HEK293T (cell line): ENCODE measurements at regions not wholly inside any gene's neighbourhood (a gene's known extent, or its start where the extent isn't known, plus 50 kb on each side); places are given as distances from the start of the nearest gene placed in this dataset.
"Not testable (repeated sequence)": the region's sequence is repeated elsewhere in the genome, so short reads cannot be mapped to it uniquely, and the experiment has no call there.

Source experiments
- CTCF ChIA-PET: fragments of 350-600 bp; formaldehyde crosslinking; extraction: SDS; loops from one replicate; lab custom pipeline; 2021; ENCODE audit warnings: antibody characterized with exemption, inconsistent platforms; lab: Yijun Ruan, JAX
- POLR2A ChIA-PET: fragments of 350-600 bp; formaldehyde crosslinking; extraction: SDS; loops from one replicate; lab custom pipeline; 2020; ENCODE audit warnings: antibody characterized with exemption, inconsistent platforms; lab: Yijun Ruan, JAX
- DNase-seq: peaks from one replicate; pipeline ENCODE4 v3.0.0; 2012; ENCODE audit warnings: mixed read lengths; ENCODE audit errors: extremely low spot score
- ARNT ChIP-seq: fragments of 450-650 bp; IDR thresholded peaks from 2 replicates; pipeline ENCODE4 v1.6.1; 2017; ENCODE audit warnings: mild to moderate bottlenecking
- BHLHE40 ChIP-seq: fragments of 450-650 bp; IDR thresholded peaks from 2 replicates; pipeline ENCODE4 v1.6.1; 2016; ENCODE audit warnings: mild to moderate bottlenecking, moderate library complexity, borderline replicate concordance
- CTBP1 ChIP-seq: fragments of 450-650 bp; IDR thresholded peaks from 2 replicates; pipeline ENCODE4 v1.6.1; 2016; ENCODE audit warnings: borderline replicate concordance
- ELF4 ChIP-seq: fragments of 450-650 bp; IDR thresholded peaks from 2 replicates; pipeline ENCODE4 v1.6.1; 2017; ENCODE audit warnings: antibody characterized with exemption
- FOXA1 ChIP-seq: fragments of 450-650 bp; IDR thresholded peaks from 2 replicates; pipeline ENCODE4 v1.6.1; 2016; ENCODE audit warnings: mild to moderate bottlenecking
- FOXK2 ChIP-seq: fragments of 450-650 bp; IDR thresholded peaks from 2 replicates; pipeline ENCODE4 v1.6.1; 2016; ENCODE audit warnings: mild to moderate bottlenecking
- FOXM1 ChIP-seq: fragments of 450-650 bp; IDR thresholded peaks from 2 replicates; pipeline ENCODE4 v1.6.1; 2017; ENCODE audit warnings: mild to moderate bottlenecking, borderline replicate concordance
- HDGF ChIP-seq: fragments of 450-650 bp; IDR thresholded peaks from 2 replicates; pipeline ENCODE4 v1.6.1; 2017; ENCODE audit warnings: antibody characterized with exemption, borderline replicate concordance
- L3MBTL2 ChIP-seq: fragments of 450-650 bp; conservative IDR thresholded peaks from 2 replicates; pipeline ENCODE4 v1.6.1; 2016; ENCODE audit warnings: mild to moderate bottlenecking
- LEF1 ChIP-seq: fragments of 450-650 bp; IDR thresholded peaks from 2 replicates; pipeline ENCODE4 v1.6.1; 2017; ENCODE audit warnings: mild to moderate bottlenecking, borderline replicate concordance
- NFRKB ChIP-seq: fragments of 450-650 bp; IDR thresholded peaks from 2 replicates; pipeline ENCODE4 v1.6.1; 2016; ENCODE audit warnings: mild to moderate bottlenecking, moderate library complexity
- SP1 ChIP-seq: fragments of 450-650 bp; IDR thresholded peaks from 2 replicates; pipeline ENCODE4 v1.6.1; 2017
- SUZ12 ChIP-seq: fragments of 450-650 bp; IDR thresholded peaks from 2 replicates; pipeline ENCODE4 v1.6.1; 2016; ENCODE audit warnings: mild to moderate bottlenecking
- TARDBP ChIP-seq: fragments of 450-650 bp; IDR thresholded peaks from 2 replicates; pipeline ENCODE4 v1.6.1; 2016
- ZNF384 ChIP-seq: fragments of 450-650 bp; IDR thresholded peaks from 2 replicates; pipeline ENCODE4 v1.6.1; 2016
- TF ChIP-seq, protein P1 (sequence below): fragments of 450-650 bp; IDR thresholded peaks from 2 replicates; pipeline ENCODE4 v1.6.1; 2016

DNA sequence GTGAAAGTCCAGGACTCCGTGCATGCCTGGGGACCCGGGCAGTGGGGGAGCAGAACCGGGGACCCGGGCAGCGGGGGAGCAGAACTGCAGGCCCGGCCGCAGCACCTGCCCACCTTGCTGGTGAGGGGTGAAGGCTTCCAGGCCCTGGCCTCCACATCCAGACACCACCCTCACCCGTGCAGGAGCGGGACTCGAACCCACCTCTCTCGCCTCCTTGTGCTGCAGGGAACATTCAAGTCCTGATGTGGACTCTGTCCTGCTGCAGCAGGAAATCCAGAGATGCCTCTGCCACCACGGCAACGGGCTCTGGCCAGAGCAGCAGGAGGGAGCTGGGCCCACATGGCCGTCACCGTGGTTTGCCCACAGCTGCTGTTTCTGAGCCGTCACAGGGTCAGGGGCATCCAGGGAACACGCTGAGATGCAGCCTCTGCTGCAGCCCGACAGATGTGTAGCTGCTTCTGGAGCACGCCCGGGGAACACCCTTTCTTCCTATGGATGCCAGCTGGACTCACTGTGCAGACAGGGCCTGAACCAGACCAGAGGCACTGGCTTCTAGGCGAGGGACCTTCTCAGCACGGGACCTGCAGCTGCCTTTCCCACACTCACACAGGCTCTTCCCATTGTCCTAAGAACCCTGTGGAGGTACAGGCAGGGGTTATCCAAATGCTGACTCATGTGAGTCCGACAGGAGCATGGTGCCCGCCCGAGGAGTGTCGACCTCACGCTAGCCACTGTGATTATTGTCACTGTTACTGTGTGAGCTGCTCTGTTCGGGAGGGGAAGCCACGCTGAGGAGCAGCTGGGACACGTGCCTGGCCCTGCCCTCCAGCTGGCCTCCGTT is 89.2 kb upstream of the CTDP1 start:
- no peak for DNase-seq
- TF ChIP-seq ZNF384 (no peak), ARNT (no peak), NFRKB (no peak), CTBP1 (no peak), L3MBTL2 (no peak)
- POLR2A ChIA-PET: no interaction called here
- CTCF ChIA-PET: no interaction called here

DNA sequence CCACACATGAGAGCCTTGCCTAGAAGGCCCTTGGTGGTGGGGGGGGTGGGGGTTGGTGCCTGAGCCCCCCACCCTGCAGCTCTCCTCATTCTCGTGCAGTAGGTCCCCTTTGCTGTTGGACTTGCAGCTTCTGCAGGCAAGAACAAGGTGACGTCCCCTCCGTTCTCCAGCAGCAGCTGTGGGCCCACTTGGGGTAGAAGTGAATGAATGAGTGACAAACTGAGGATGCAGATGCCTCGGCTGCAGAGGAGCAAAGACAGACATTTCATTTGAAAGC is 88.6 kb upstream of the CTDP1 start:
- TF ChIP-seq LEF1 (no peak), ZNF384 (no peak), TARDBP (no peak), FOXM1 (no peak), CTBP1 (no peak), NFRKB (no peak), FOXA1 (no peak), HDGF (no peak), FOXK2 (no peak), SUZ12 (no peak), ELF4 (no peak), L3MBTL2 (no peak), SP1 (no peak), BHLHE40 (no peak), ARNT (no peak)
- TF ChIP-seq, protein P1, sequence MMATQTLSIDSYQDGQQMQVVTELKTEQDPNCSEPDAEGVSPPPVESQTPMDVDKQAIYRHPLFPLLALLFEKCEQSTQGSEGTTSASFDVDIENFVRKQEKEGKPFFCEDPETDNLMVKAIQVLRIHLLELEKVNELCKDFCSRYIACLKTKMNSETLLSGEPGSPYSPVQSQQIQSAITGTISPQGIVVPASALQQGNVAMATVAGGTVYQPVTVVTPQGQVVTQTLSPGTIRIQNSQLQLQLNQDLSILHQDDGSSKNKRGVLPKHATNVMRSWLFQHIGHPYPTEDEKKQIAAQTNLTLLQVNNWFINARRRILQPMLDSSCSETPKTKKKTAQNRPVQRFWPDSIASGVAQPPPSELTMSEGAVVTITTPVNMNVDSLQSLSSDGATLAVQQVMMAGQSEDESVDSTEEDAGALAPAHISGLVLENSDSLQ: no peak
- POLR2A ChIA-PET: no interaction called here
- CTCF ChIA-PET: no interaction called here
- no peak for DNase-seq

DNA sequence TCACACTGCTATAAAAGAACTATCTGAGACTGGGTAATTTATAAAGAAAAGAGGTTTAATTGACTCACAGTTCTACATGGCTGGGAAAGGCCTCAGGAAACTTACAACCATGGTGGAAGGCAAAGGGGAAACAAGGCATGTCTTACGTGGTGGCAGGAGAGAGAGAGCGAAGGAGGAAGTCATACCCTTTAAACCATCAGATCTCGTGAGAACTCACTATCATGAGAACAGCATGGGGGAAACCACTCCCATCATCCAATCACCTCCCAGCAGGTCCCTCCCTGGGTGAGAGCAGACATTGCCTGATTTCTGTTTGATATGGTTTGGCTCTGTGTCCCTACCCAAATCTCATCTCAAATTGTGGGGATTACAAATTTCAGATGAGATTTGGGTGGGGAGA is 86.9 kb upstream of the CTDP1 start:
- POLR2A ChIA-PET, CTCF ChIA-PET, DNase-seq: not testable (repeated sequence)

DNA sequence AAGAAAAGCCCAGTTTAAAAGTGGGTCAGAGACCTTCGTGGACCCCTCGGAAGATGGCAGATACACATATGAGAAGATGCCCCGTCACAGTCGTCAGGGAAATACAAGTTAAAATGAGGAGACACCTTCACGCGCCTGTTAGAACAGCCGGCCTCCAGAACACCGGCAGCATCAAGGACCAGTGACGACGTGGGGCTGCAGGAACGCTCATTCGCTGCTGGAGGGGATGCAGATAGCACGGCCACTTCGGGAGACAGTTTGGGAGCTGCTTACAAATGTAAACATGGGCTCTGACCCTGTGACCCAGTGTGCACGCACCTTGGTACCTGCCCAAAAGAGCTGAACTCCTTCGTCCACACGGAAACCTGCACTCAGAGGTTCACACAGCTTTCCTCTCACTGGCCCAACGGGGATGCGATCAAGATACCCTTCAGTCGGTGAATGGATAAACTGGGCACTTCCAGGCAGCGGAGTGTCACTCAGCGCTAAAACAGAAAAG is 83.7 kb upstream of the CTDP1 start:
- CTCF ChIA-PET: no interaction called here
- no peak for DNase-seq
- TF ChIP-seq FOXK2 (no peak), HDGF (no peak), BHLHE40 (no peak), NFRKB (no peak), FOXA1 (no peak), ELF4 (no peak), LEF1 (no peak), FOXM1 (no peak), CTBP1 (no peak), L3MBTL2 (no peak), SP1 (no peak), SUZ12 (no peak), TARDBP (no peak), ARNT (no peak)
- POLR2A ChIA-PET: no interaction called here

DNA sequence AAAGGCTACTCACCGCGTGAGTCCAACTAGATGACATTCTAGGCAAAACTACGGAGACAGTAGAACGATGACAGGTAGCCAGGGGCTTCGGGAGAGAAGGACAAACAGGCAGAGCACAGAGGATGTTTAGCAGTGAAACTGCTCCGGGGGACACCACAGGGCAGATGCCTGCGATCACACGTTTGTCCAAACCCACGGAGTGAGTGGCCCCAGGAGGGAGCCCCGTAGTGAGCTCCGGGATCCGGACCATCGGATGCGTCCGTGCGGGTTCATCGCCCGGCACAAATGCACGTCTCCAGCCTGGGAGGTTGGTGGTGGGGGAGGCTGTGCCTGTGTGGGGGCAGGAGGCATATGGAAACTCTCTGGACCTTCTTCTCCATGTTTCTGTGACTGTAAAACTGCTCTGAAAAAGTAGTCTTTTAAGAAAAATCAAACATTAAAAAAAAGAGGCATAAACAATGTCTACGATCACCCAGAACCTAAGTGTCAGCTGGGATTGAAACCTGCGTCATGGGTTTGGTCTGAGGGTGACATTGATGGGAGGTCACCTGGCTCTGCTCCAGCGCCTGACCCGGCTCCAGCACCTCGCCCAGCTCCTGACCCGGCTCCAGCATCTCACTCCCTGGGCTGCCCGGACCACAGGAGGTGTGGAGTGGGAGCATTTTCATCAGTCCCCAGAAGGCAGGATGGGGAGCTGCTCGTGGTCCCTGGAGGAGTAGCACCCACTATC is 83.0 kb upstream of the CTDP1 start:
- DNase-seq: no peak
- ChIA-PET POLR2A (no interaction called here), CTCF (no interaction called here)
- TF ChIP-seq ARNT: no peak
- no peak for TF ChIP-seq ZNF384
- TF ChIP-seq NFRKB: no peak
- no peak for TF ChIP-seq SUZ12
- no peak for TF ChIP-seq BHLHE40
- no peak for TF ChIP-seq FOXA1
- TF ChIP-seq, protein P1: no peak
- TF ChIP-seq TARDBP: no peak

DNA sequence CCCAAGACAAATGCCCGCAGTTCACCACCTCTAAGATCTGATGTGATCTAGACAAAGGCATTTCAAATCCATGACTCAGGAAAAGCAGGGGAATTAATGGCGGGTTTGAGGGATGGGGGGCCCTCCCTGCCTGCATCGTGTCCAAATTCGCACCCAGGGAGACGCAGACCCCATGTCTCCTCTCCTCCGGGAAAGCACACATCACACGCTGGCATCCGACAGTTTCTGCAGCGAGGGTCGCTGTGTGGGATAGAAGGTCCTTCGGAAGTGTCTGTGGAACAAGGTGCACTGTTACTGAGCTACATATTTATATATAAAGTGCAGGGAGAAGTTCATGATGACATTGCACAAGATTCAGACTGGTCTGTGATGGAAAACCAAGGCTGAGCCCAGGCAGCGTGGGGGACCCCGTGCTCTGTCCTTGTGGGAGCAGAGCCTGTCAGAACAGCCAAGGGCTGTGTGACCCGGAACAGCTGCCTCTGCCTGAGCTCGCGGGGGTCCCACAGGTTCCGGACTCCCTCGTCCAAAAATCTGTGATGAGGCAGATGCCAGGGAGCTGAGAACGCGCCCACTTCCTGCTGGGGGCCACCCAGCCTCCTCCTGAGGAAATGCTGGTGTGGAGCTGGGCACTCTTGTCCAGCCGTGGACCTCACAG is 82.3 kb upstream of the CTDP1 start:
- ChIA-PET POLR2A (no interaction called here), CTCF (no interaction called here)
- DNase-seq: no peak
- TF ChIP-seq SUZ12 (no peak), FOXM1 (no peak), HDGF (no peak), LEF1 (no peak), TARDBP (no peak), ARNT (no peak), L3MBTL2 (no peak), FOXA1 (no peak), ZNF384 (no peak), BHLHE40 (no peak), CTBP1 (no peak), FOXK2 (no peak), SP1 (no peak), NFRKB (no peak), ELF4 (no peak)
- TF ChIP-seq, protein P1: no peak
